ENCODE measurements at regions not wholly inside any gene's neighbourhood (a gene's known extent, or its start where the extent isn't known, plus 50 kb on each side); places are given as distances from the start of the nearest gene placed in this dataset.
A peak's percentile ranks its signal among the peaks of the same experiment; 100 is the strongest.

GRCh38 chr16:79915761-79916160 lies 315.2 kb upstream of the MAF start:
- Mint-ChIP-seq H3K27ac (no peak overlapping the region), H3K27me3 (ENCODE audit: insufficient read depth) (peaks cover 5% of the 10 kb centered on the region), H3K36me3 (ENCODE audit: low read depth) (no peaks in the 10 kb centered on the region), H3K4me1 (ENCODE audit: low read depth) (peaks cover 18% of the 10 kb centered on the region), H3K4me3 (no peak overlapping the region), H3K9me3 (no peaks in the 10 kb centered on the region)
- intact Hi-C loops (cut with micrococcal nuclease), result no loop called here
- no peak for DNase-seq (ENCODE audit: low spot score)

GRCh38 chr16:79914961-79915720 lies 314.6 kb upstream of the MAF start:
- peaks cover 5% of the 10 kb centered on the region for H3K27me3 Mint-ChIP-seq (ENCODE audit: insufficient read depth)
- intact Hi-C loops (cut with micrococcal nuclease), result no loop called here
- H3K4me3 Mint-ChIP-seq, result no peak overlapping the region
- DNase-seq (ENCODE audit: low spot score), result no peak
- H3K27ac Mint-ChIP-seq, result no peak overlapping the region
- H3K36me3 Mint-ChIP-seq (ENCODE audit: low read depth), result no peaks in the 10 kb centered on the region
- peaks cover 18% of the 10 kb centered on the region for H3K4me1 Mint-ChIP-seq (ENCODE audit: low read depth)
- H3K9me3 Mint-ChIP-seq, result no peaks in the 10 kb centered on the region

GRCh38 chr16:79912592-79913310 lies 312.2 kb upstream of the MAF start:
- no peak for DNase-seq (ENCODE audit: low spot score)
- no peaks in the 10 kb centered on the region for H3K9me3 Mint-ChIP-seq
- H3K27ac Mint-ChIP-seq, result no peak overlapping the region
- peaks cover 5% of the 10 kb centered on the region for H3K27me3 Mint-ChIP-seq (ENCODE audit: insufficient read depth)
- H3K4me1 Mint-ChIP-seq (ENCODE audit: low read depth), result peaks cover 5% of the 10 kb centered on the region
- intact Hi-C loops (cut with micrococcal nuclease), result no loop called here
- no peaks in the 10 kb centered on the region for H3K36me3 Mint-ChIP-seq (ENCODE audit: low read depth)
- no peak overlapping the region for H3K4me3 Mint-ChIP-seq

- no peaks in the 10 kb centered on the region for H3K4me1 Mint-ChIP-seq (ENCODE audit: low read depth)
- H3K4me3 Mint-ChIP-seq, result no peak overlapping the region
- intact Hi-C loops (cut with micrococcal nuclease), result no loop called here
- H3K9me3 Mint-ChIP-seq, result no peaks in the 10 kb centered on the region
- H3K36me3 Mint-ChIP-seq (ENCODE audit: low read depth), result no peaks in the 10 kb centered on the region
- no peak for DNase-seq (ENCODE audit: low spot score)
- H3K27me3 Mint-ChIP-seq (ENCODE audit: insufficient read depth), result peaks cover 8% of the 10 kb centered on the region
- H3K27ac Mint-ChIP-seq, result no peak overlapping the region
Measured at GRCh38 chr16:79911660-79912059, 311.1 kb upstream of the MAF start.

- H3K4me3 Mint-ChIP-seq, result no peak overlapping the region
- no peaks in the 10 kb centered on the region for H3K36me3 Mint-ChIP-seq (ENCODE audit: low read depth)
- DNase-seq (ENCODE audit: low spot score), result no peak
- peaks cover 7% of the 10 kb centered on the region for H3K27me3 Mint-ChIP-seq (ENCODE audit: insufficient read depth)
- intact Hi-C loops (cut with micrococcal nuclease), result no loop called here
- no peak overlapping the region for H3K27ac Mint-ChIP-seq
- H3K9me3 Mint-ChIP-seq, result no peaks in the 10 kb centered on the region
- no peaks in the 10 kb centered on the region for H3K4me1 Mint-ChIP-seq (ENCODE audit: low read depth)
Measured at GRCh38 chr16:79909571-79909970, 309.0 kb upstream of the MAF start.

- no peak overlapping the region for H3K4me3 Mint-ChIP-seq
Measured at GRCh38 chr16:79903471-79903870, 302.9 kb upstream of the MAF start.

GRCh38 chr16:79902351-79902750 lies 301.8 kb upstream of the MAF start:
- Mint-ChIP-seq H3K4me1 (ENCODE audit: low read depth) (peaks cover 5% of the 10 kb centered on the region), H3K36me3 (ENCODE audit: low read depth) (no peaks in the 10 kb centered on the region), H3K27ac (no peak overlapping the region), H3K9me3 (no peaks in the 10 kb centered on the region), H3K4me3 (no peak overlapping the region), H3K27me3 (ENCODE audit: insufficient read depth) (peaks cover 2% of the 10 kb centered on the region)
- no peak for DNase-seq (ENCODE audit: low spot score)
- intact Hi-C loops (cut with micrococcal nuclease), result no loop called here

More at GRCh38 chr16:79903471-79903870, 302.9 kb upstream of the MAF start:
- Mint-ChIP-seq H3K9me3 (no peaks in the 10 kb centered on the region), H3K4me1 (ENCODE audit: low read depth) (no peaks in the 10 kb centered on the region), H3K27ac (no peak overlapping the region), H3K36me3 (ENCODE audit: low read depth) (no peaks in the 10 kb centered on the region), H3K27me3 (ENCODE audit: insufficient read depth) (peaks cover 3% of the 10 kb centered on the region)
- no peak for DNase-seq (ENCODE audit: low spot score)
- intact Hi-C loops (cut with micrococcal nuclease), result no loop called here

- Mint-ChIP-seq H3K27me3 (ENCODE audit: insufficient read depth) (peaks cover 2% of the 10 kb centered on the region), H3K4me3 (no peak overlapping the region), H3K36me3 (ENCODE audit: low read depth) (no peaks in the 10 kb centered on the region), H3K27ac (peak overlapping the region; percentile 55), H3K9me3 (no peaks in the 10 kb centered on the region), H3K4me1 (ENCODE audit: low read depth) (peaks cover 5% of the 10 kb centered on the region)
- intact Hi-C loops (cut with micrococcal nuclease), result no loop called here
- DNase-seq (ENCODE audit: low spot score), result no peak
Measured at GRCh38 chr16:79901522-79901921, 301.0 kb upstream of the MAF start.

- Mint-ChIP-seq H3K9me3 (no peaks in the 10 kb centered on the region), H3K27ac (no peak overlapping the region), H3K4me3 (no peak overlapping the region), H3K36me3 (ENCODE audit: low read depth) (no peaks in the 10 kb centered on the region), H3K27me3 (ENCODE audit: insufficient read depth) (peaks cover 2% of the 10 kb centered on the region), H3K4me1 (ENCODE audit: low read depth) (peaks cover 5% of the 10 kb centered on the region)
- intact Hi-C loops (cut with micrococcal nuclease), result no loop called here
- DNase-seq (ENCODE audit: low spot score), result no peak
Measured at GRCh38 chr16:79899716-79900115, 299.2 kb upstream of the MAF start.

- Mint-ChIP-seq H3K4me1 (ENCODE audit: low read depth) (peaks cover 5% of the 10 kb centered on the region), H3K36me3 (ENCODE audit: low read depth) (no peaks in the 10 kb centered on the region), H3K27me3 (ENCODE audit: insufficient read depth) (peaks cover 2% of the 10 kb centered on the region), H3K4me3 (no peak overlapping the region), H3K9me3 (no peaks in the 10 kb centered on the region), H3K27ac (no peak overlapping the region)
- DNase-seq (ENCODE audit: low spot score), result no peak
- intact Hi-C loops (cut with micrococcal nuclease), result no loop called here
Measured at GRCh38 chr16:79899316-79899715, 298.8 kb upstream of the MAF start.

GRCh38 chr16:79898703-79899102 lies 298.2 kb upstream of the MAF start:
- Mint-ChIP-seq H3K9me3 (no peaks in the 10 kb centered on the region), H3K27me3 (ENCODE audit: insufficient read depth) (peaks cover 2% of the 10 kb centered on the region), H3K4me3 (no peak overlapping the region), H3K4me1 (ENCODE audit: low read depth) (peaks cover 5% of the 10 kb centered on the region), H3K36me3 (ENCODE audit: low read depth) (no peaks in the 10 kb centered on the region), H3K27ac (no peak overlapping the region)
- DNase-seq (ENCODE audit: low spot score), result no peak
- intact Hi-C loops (cut with micrococcal nuclease), result no loop called here

GRCh38 chr16:79897453-79898146 lies 297.1 kb upstream of the MAF start:
- no peak for DNase-seq (ENCODE audit: low spot score)
- peaks cover 2% of the 10 kb centered on the region for H3K27me3 Mint-ChIP-seq (ENCODE audit: insufficient read depth)
- H3K4me3 Mint-ChIP-seq, result no peak overlapping the region
- intact Hi-C loops (cut with micrococcal nuclease), result no loop called here
- H3K4me1 Mint-ChIP-seq (ENCODE audit: low read depth), result peaks cover 5% of the 10 kb centered on the region
- H3K27ac Mint-ChIP-seq, result no peak overlapping the region
- H3K9me3 Mint-ChIP-seq, result no peaks in the 10 kb centered on the region
- H3K36me3 Mint-ChIP-seq (ENCODE audit: low read depth), result no peaks in the 10 kb centered on the region

GRCh38 chr16:79897104-79897452 lies 296.5 kb upstream of the MAF start:
- no peak overlapping the region for H3K4me3 Mint-ChIP-seq
- H3K27me3 Mint-ChIP-seq (ENCODE audit: insufficient read depth), result peaks cover 2% of the 10 kb centered on the region
- H3K36me3 Mint-ChIP-seq (ENCODE audit: low read depth), result no peaks in the 10 kb centered on the region
- peaks cover 5% of the 10 kb centered on the region for H3K4me1 Mint-ChIP-seq (ENCODE audit: low read depth)
- intact Hi-C loops (cut with micrococcal nuclease), result no loop called here
- no peak overlapping the region for H3K27ac Mint-ChIP-seq
- H3K9me3 Mint-ChIP-seq, result no peaks in the 10 kb centered on the region
- DNase-seq (ENCODE audit: low spot score), result no peak
